Fibroblast of lung (primary cell): ENCODE measurements at regions not wholly inside any gene's neighbourhood (a gene's known extent, or its start where the extent isn't known, plus 50 kb on each side); places are given as distances from the start of the nearest gene placed in this dataset.

Experiments
- DNase-seq, 2 donors: peaks; one replicate each; pipeline versions ENCODE4 v3.0.0 to v3.0.0-alpha.2; 2010; ENCODE audit warnings: low read depth in 2 of 2
- H2AFZ ChIP-seq: 2 replicates; pipeline ENCODE4 v1.5.1; 2012; ENCODE audit warnings: low read length, control low read depth, inconsistent platforms
- H3K27ac ChIP-seq: 2 replicates; pipeline ENCODE4 v1.5.1; 2011; ENCODE audit warnings: low read length, control low read depth; ENCODE audit not compliant: insufficient read depth
- H3K27me3 ChIP-seq: 2 replicates; pipeline ENCODE4 v1.5.1; 2011; ENCODE audit warnings: mild to moderate bottlenecking, low read length; ENCODE audit not compliant: control insufficient read depth, insufficient read depth
- H3K36me3 ChIP-seq: 2 replicates; pipeline ENCODE4 v1.5.1; 2011; ENCODE audit warnings: low read length; ENCODE audit not compliant: control insufficient read depth, insufficient read depth
- H3K4me1 ChIP-seq: 2 replicates; pipeline ENCODE4 v1.5.1; 2011; ENCODE audit warnings: low read length; ENCODE audit not compliant: control insufficient read depth, insufficient read depth; ENCODE audit errors: extremely low read depth
- H3K4me2 ChIP-seq: 2 replicates; pipeline ENCODE4 v1.5.1; 2011; ENCODE audit warnings: low read length, control low read depth; ENCODE audit not compliant: insufficient read depth; ENCODE audit errors: extremely low read depth
- H3K4me3 ChIP-seq, 4 experiments: fragments of 200-600 bp in 1 of 4; sonication (generic) in 1 of 4; replicated peaks in 1 of 4; 2 replicates each; pipeline ENCODE4 v1.5.1; 2011 to 2016; ENCODE audit warnings: low read length in 4 of 4, low read depth in 3 of 4, mild to moderate bottlenecking in 3 of 4, control low read depth in 2 of 4, inconsistent platforms in 1 of 4, mixed read lengths in 1 of 4; ENCODE audit not compliant: insufficient read depth in 1 of 4; ENCODE audit errors: control extremely low read depth in 1 of 4
- H3K79me2 ChIP-seq: 2 replicates; pipeline ENCODE4 v1.5.1; 2012; ENCODE audit warnings: mild to moderate bottlenecking, low read length, inconsistent platforms; ENCODE audit not compliant: control insufficient read depth, insufficient read depth
- H3K9ac ChIP-seq: 2 replicates; pipeline ENCODE4 v1.5.1; 2011; ENCODE audit warnings: mild to moderate bottlenecking, low read length, control low read depth; ENCODE audit not compliant: insufficient read depth
- H3K9me3 ChIP-seq: 2 replicates; pipeline ENCODE4 v1.5.1; 2012; ENCODE audit warnings: low read depth, low read length; ENCODE audit not compliant: control insufficient read depth, insufficient read depth
- H4K20me1 ChIP-seq: 2 replicates; pipeline ENCODE4 v1.5.1; 2011; ENCODE audit warnings: low read length; ENCODE audit not compliant: control insufficient read depth, insufficient read depth; ENCODE audit errors: extremely low read depth
- EZH2 ChIP-seq: IDR thresholded peaks from 2 replicates; pipeline ENCODE4 v1.5.1; 2012; ENCODE audit warnings: low read length, control low read depth, mild to moderate bottlenecking; ENCODE audit errors: missing control alignments
- TF ChIP-seq, protein P1 (sequence below), 2 donors: IDR thresholded peaks in 1 of 2; conservative IDR thresholded peaks in 1 of 2; 1 replicate in 1 of 2; 2 replicates in 1 of 2; pipeline ENCODE4 v1.5.1; 2011 to 2012; ENCODE audit warnings: low read length in 2 of 2, control low read depth in 1 of 2, inconsistent platforms in 1 of 2, low read depth in 1 of 2, mild to moderate bottlenecking in 1 of 2

DNA sequence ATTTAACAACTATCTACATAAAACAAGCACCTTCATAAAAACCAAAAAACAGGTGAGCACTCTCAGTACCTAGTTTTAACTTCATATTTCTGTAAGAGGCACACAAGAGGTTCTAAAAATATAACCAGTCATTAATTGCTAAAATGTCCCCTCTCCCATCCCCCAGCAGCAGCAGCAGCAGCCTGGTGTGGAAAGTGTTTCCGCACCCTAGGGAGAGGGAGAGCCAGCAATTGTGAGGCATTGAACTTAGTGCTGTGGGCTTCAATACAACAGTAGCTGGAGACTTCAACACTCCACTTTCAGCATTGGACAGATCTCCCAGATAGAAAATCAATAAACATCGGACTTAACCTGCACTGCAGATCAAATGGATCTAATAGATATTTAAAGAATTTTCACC is 1158.5 kb downstream of the JRKL start:
- Histone ChIP-seq H3K36me3 (no peaks in the 10 kb centered on the region), H3K79me2 (no peaks in the 10 kb centered on the region), H2AFZ (no peak overlapping the region), H3K9ac (no peak overlapping the region), H3K27me3 (no peaks in the 10 kb centered on the region), H3K4me2 (no peak overlapping the region), H3K4me1 (no peaks in the 10 kb centered on the region), H3K4me3 (no peak overlapping the region), H3K27ac (no peak overlapping the region), H3K9me3 (no peaks in the 10 kb centered on the region), H4K20me1 (no peaks in the 10 kb centered on the region)
- TF ChIP-seq EZH2 = no peak
- TF ChIP-seq, protein P1, sequence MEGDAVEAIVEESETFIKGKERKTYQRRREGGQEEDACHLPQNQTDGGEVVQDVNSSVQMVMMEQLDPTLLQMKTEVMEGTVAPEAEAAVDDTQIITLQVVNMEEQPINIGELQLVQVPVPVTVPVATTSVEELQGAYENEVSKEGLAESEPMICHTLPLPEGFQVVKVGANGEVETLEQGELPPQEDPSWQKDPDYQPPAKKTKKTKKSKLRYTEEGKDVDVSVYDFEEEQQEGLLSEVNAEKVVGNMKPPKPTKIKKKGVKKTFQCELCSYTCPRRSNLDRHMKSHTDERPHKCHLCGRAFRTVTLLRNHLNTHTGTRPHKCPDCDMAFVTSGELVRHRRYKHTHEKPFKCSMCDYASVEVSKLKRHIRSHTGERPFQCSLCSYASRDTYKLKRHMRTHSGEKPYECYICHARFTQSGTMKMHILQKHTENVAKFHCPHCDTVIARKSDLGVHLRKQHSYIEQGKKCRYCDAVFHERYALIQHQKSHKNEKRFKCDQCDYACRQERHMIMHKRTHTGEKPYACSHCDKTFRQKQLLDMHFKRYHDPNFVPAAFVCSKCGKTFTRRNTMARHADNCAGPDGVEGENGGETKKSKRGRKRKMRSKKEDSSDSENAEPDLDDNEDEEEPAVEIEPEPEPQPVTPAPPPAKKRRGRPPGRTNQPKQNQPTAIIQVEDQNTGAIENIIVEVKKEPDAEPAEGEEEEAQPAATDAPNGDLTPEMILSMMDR (conservative IDR thresholded peaks at IDR 0.05 in 1 of 2, IDR thresholded peaks at IDR 0.05 in 1 of 2; ENCODE audit: low read depth in 1 of 2, low read length in 2 of 2) = no peak
- DNase-seq = no peak

DNA sequence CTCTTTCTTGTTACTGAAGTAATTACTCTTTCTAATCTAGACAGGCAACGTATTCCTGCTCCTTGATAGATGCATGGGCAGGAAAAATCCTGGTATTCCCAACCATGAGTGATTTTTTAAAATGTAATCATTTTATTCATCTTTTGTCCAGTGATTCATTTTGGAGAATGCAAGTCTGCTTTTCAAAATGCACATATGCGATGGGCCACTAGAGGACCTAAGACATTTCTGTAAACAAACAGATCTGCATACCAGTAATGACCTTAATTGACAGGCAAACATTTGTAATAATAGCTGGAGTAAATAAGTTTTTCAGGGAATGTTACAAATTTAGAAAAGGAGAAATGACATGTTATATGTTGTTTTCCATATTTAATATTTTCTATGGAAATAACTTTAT is 1167.6 kb downstream of the JRKL start:
- H2AFZ ChIP-seq = no peak overlapping the region
- no peak overlapping the region for H3K4me3 ChIP-seq
- H3K79me2 ChIP-seq = no peaks in the 10 kb centered on the region
- H3K4me1 ChIP-seq = no peaks in the 10 kb centered on the region
- H4K20me1 ChIP-seq = no peaks in the 10 kb centered on the region
- H3K4me2 ChIP-seq = no peak overlapping the region
- DNase-seq = no peak
- H3K36me3 ChIP-seq = no peaks in the 10 kb centered on the region
- no peak overlapping the region for H3K27ac ChIP-seq
- no peaks in the 10 kb centered on the region for H3K27me3 ChIP-seq
- TF ChIP-seq EZH2 = no peak
- TF ChIP-seq, protein P1 (conservative IDR thresholded peaks at IDR 0.05 in 1 of 2, IDR thresholded peaks at IDR 0.05 in 1 of 2; ENCODE audit: low read depth in 1 of 2, low read length in 2 of 2) = peak in 1 of 2 donors; percentile 15
- no peaks in the 10 kb centered on the region for H3K9me3 ChIP-seq
- H3K9ac ChIP-seq = no peak overlapping the region

DNA sequence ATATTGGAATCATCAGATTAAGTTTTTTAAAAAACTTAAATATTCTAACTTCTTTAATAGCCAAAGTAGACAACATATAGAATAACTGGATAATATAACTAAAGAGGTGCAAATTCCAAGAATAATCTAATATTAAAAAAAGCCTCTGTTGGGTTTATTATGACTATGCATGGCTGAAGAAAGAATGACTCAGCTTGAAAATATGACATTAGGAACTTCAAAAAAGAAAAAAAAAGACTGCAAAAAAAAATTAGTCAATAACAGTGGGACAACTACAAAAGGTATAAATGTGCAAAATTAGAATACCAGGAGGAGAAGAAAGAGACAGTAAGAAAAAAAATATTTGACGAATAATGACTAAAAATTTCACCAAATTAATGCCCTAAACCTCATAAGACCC is 1178.0 kb downstream of the JRKL start:
- Histone ChIP-seq H3K27ac (no peak overlapping the region), H4K20me1 (no peaks in the 10 kb centered on the region), H2AFZ (no peak overlapping the region), H3K9ac (no peak overlapping the region), H3K9me3 (no peaks in the 10 kb centered on the region), H3K4me3 (no peak overlapping the region), H3K36me3 (no peaks in the 10 kb centered on the region), H3K79me2 (no peaks in the 10 kb centered on the region), H3K4me2 (no peak overlapping the region), H3K4me1 (no peaks in the 10 kb centered on the region), H3K27me3 (no peaks in the 10 kb centered on the region)
- DNase-seq = peak in 1 of 2 donors; percentile 6
- TF ChIP-seq EZH2 = no peak
- TF ChIP-seq, protein P1 (conservative IDR thresholded peaks at IDR 0.05 in 1 of 2, IDR thresholded peaks at IDR 0.05 in 1 of 2; ENCODE audit: low read depth in 1 of 2, low read length in 2 of 2) = no peak
